Right ventricle myocardium inferior (tissue), 1 donor: ENCODE measurements at regions not wholly inside any gene's neighbourhood (a gene's known extent, or its start where the extent isn't known, plus 50 kb on each side); places are given as distances from the start of the nearest gene placed in this dataset.

Source experiments
- ATAC-seq: fragments of 200-7000 bp; cut with Tn5 transposase; one replicate; pipeline ENCODE4 v1.9.1; 2020; ENCODE audit warnings: mild to moderate bottlenecking, moderate library complexity
- DNase-seq: peaks from one replicate; pipeline ENCODE4 v3.0.0; 2021; ENCODE audit errors: missing footprints
- intact Hi-C: fragments of 100-400 bp; cut with DNase I; formaldehyde crosslinking; loops from one replicate; pipeline ENCODE4 v1.11.0; 2022
- donor health status: DM: no; HTN: yes; CAD: no; lungs with severe emphysema.

GRCh38 chr10:111967547-111967946 is 216.0 kb downstream of the GPAM start:
- DNase-seq (no peak), ATAC-seq (no peak)
- intact Hi-C loops: no loop called here

- intact Hi-C loops: no loop called here
- ATAC-seq (no peak), DNase-seq (no peak)
These were observed 214.9 kb downstream of the GPAM start for GRCh38 chr10:111968647-111969046.

GRCh38 chr10:111970111-111970510 is 213.5 kb downstream of the GPAM start:
- DNase-seq (no peak), ATAC-seq (no peak)
- intact Hi-C loops: no loop called here

- intact Hi-C loops: no loop called here
- ATAC-seq: no peak
- no peak for DNase-seq
These were observed 211.5 kb downstream of the GPAM start for GRCh38 chr10:111972109-111972508.

GRCh38 chr10:111973306-111973705 is 210.3 kb downstream of the GPAM start:
- intact Hi-C loops: no loop called here
- no peak for ATAC-seq

GRCh38 chr10:111973826-111974225 is 209.7 kb downstream of the GPAM start:
- ATAC-seq (no peak), DNase-seq (no peak)
- intact Hi-C loops: no loop called here

More at GRCh38 chr10:111973306-111973705, 210.3 kb downstream of the GPAM start:
- DNase-seq: no peak

GRCh38 chr10:111974325-111974724 is 209.2 kb downstream of the GPAM start:
- intact Hi-C loops: no loop called here
- DNase-seq: no peak
- ATAC-seq: no peak

GRCh38 chr10:111976557-111976956 is 207.0 kb downstream of the GPAM start:
- ATAC-seq (no peak), DNase-seq (no peak)
- intact Hi-C loops: no loop called here

- ATAC-seq (no peak), DNase-seq (no peak)
- intact Hi-C loops: no loop called here
These were observed 199.5 kb downstream of the GPAM start for GRCh38 chr10:111984057-111984456.

GRCh38 chr10:111986079-111986478 is 197.5 kb downstream of the GPAM start:
- DNase-seq (no peak), ATAC-seq (no peak)
- intact Hi-C loops: no loop called here

- intact Hi-C loops: no loop called here
- no peak for DNase-seq
- no peak for ATAC-seq
These were observed 194.9 kb downstream of the GPAM start for GRCh38 chr10:111988646-111989045.

GRCh38 chr10:111989136-111989911 is 194.2 kb downstream of the GPAM start:
- ATAC-seq (no peak), DNase-seq (no peak)
- intact Hi-C loops: no loop called here

- DNase-seq: no peak
- intact Hi-C loops: no loop called here
- no peak for ATAC-seq
These were observed 192.8 kb downstream of the GPAM start for GRCh38 chr10:111990734-111991133.

- ATAC-seq (no peak), DNase-seq (no peak)
- intact Hi-C loops: no loop called here
These were observed 190.2 kb downstream of the GPAM start for GRCh38 chr10:111993321-111993720.

GRCh38 chr10:111993872-111994426 is 189.6 kb downstream of the GPAM start:
- ATAC-seq: no peak
- intact Hi-C loops: no loop called here
- no peak for DNase-seq

- intact Hi-C loops: no loop called here
- no peak for DNase-seq
- ATAC-seq: no peak
These were observed 187.5 kb downstream of the GPAM start for GRCh38 chr10:111996103-111996502.

- DNase-seq (no peak), ATAC-seq (no peak)
- intact Hi-C loops: no loop called here
These were observed 184.8 kb downstream of the GPAM start for GRCh38 chr10:111998728-111999127.

GRCh38 chr10:111999205-111999914 is 184.2 kb downstream of the GPAM start:
- ATAC-seq (no peak), DNase-seq (no peak)
- intact Hi-C loops: no loop called here

GRCh38 chr10:111999915-112000302 is 183.7 kb downstream of the GPAM start:
- no peak for ATAC-seq
- intact Hi-C loops: no loop called here
- no peak for DNase-seq

- ATAC-seq (no peak), DNase-seq (no peak)
- intact Hi-C loops: no loop called here
These were observed 183.1 kb downstream of the GPAM start for GRCh38 chr10:112000466-112000865.
